SK-N-SH (cell line): ENCODE measurements at regions not wholly inside any gene's neighbourhood (a gene's known extent, or its start where the extent isn't known, plus 50 kb on each side); places are given as distances from the start of the nearest gene placed in this dataset.

ENCODE experiments used
- CTCF ChIA-PET: fragments of 300-600, 350-600 bp; formaldehyde crosslinking; extraction: SDS; loops from one replicate; lab custom pipeline; 2021; lab: Yijun Ruan, JAX
- POLR2A ChIA-PET: fragments of 350-600 bp; sonication (Branson Sonifier 250); formaldehyde crosslinking; extraction: SDS; loops from one replicate; lab custom pipeline; 2020; ENCODE audit warnings: antibody characterized with exemption, inconsistent platforms; lab: Yijun Ruan, JAX
- DNase-seq: peaks from one replicate; pipeline ENCODE4 v3.0.0; 2012
- H2AFZ ChIP-seq: fragments of 200-600 bp; sonication (generic); 2 replicates; pipeline ENCODE4 v1.8.1; 2016; ENCODE audit warnings: antibody characterized with exemption, mild to moderate bottlenecking, low read depth
- H3F3A ChIP-seq: fragments of 200-600 bp; sonication (generic); replicated peaks from 2 replicates; pipeline ENCODE3; 2016; ENCODE audit warnings: antibody characterized with exemption, mild to moderate bottlenecking; ENCODE audit not compliant: insufficient read depth
- H3K27ac ChIP-seq, 2 experiments: fragments of 200-500 bp in 1 of 2; fragments of 200-600 bp in 1 of 2; sonication (Bioruptor generic) in 1 of 2; sonication (generic), shearing (Covaris generic) in 1 of 2; 2 replicates each; pipeline versions ENCODE4 v1.5.1 to v1.6.1; 2014 to 2016; ENCODE audit warnings: low read depth in 2 of 2, inconsistent platforms in 1 of 2, low read length in 1 of 2, mild to moderate bottlenecking in 1 of 2, mixed read lengths in 1 of 2
- H3K27me3 ChIP-seq: fragments of 200-600 bp; sonication (generic), shearing (Covaris generic); 2 replicates; pipeline ENCODE4 v1.6.1; 2016; ENCODE audit warnings: mixed run types; ENCODE audit not compliant: insufficient read depth
- H3K36me3 ChIP-seq, 2 experiments: fragments of 200-500 bp in 1 of 2; fragments of 200-600 bp in 1 of 2; sonication (Bioruptor generic) in 1 of 2; sonication (generic) in 1 of 2; replicated peaks in 1 of 2; 2 replicates each; pipeline versions ENCODE3 to v1.5.1; 2014 to 2016; ENCODE audit warnings: low read length in 1 of 2, mild to moderate bottlenecking in 1 of 2; ENCODE audit not compliant: insufficient read depth in 2 of 2, control insufficient read depth in 1 of 2
- H3K4me1 ChIP-seq, 2 experiments: fragments of 200-500 bp in 1 of 2; fragments of 200-600 bp in 1 of 2; sonication (Bioruptor generic) in 1 of 2; sonication (generic), shearing (Covaris generic) in 1 of 2; 2 replicates each; pipeline versions ENCODE4 v1.5.1 to v1.6.1; 2014 to 2016; ENCODE audit warnings: low read depth in 1 of 2, low read length in 1 of 2, mixed run types in 1 of 2; ENCODE audit not compliant: insufficient read depth in 2 of 2, control insufficient read depth in 1 of 2
- H3K4me2 ChIP-seq: fragments of 200-600 bp; sonication (generic), shearing (Covaris generic); 2 replicates; pipeline ENCODE4 v1.6.1; 2017; ENCODE audit warnings: mixed run types
- H3K4me3 ChIP-seq, 2 experiments: fragments of 200-500 bp in 1 of 2; fragments of 200-600 bp in 1 of 2; sonication (Bioruptor generic) in 1 of 2; sonication (generic), shearing (Covaris generic) in 1 of 2; 2 replicates each; pipeline versions ENCODE4 v1.5.1 to v1.8.1; 2014 to 2016; ENCODE audit warnings: low read depth in 2 of 2, inconsistent platforms in 1 of 2, low read length in 1 of 2, mild to moderate bottlenecking in 1 of 2, mixed read lengths in 1 of 2, moderate library complexity in 1 of 2
- H3K79me2 ChIP-seq: fragments of 200-600 bp; sonication (generic); 2 replicates; pipeline ENCODE4 v1.8.1; 2017; ENCODE audit warnings: mild to moderate bottlenecking; ENCODE audit not compliant: insufficient read depth
- H3K9ac ChIP-seq: fragments of 200-600 bp; sonication (generic); 2 replicates; pipeline ENCODE4 v1.6.1; 2017; ENCODE audit warnings: mixed run types
- H3K9me2 ChIP-seq: fragments of 200-600 bp; sonication (generic); 2 replicates; pipeline ENCODE4 v1.6.1; 2017; ENCODE audit warnings: mixed run types
- H3K9me3 ChIP-seq: fragments of 200-600 bp; sonication (generic); 2 replicates; pipeline ENCODE4 v1.6.1; 2017; ENCODE audit warnings: mixed run types, mild to moderate bottlenecking, moderate library complexity
- H4K20me1 ChIP-seq: fragments of 200-600 bp; sonication (generic); 2 replicates; pipeline ENCODE4 v1.6.1; 2017; ENCODE audit warnings: mild to moderate bottlenecking, mixed run types; ENCODE audit not compliant: insufficient read depth
- CHD2 ChIP-seq: fragments of 150-350 bp; IDR thresholded peaks from 2 replicates; pipeline ENCODE4 v1.6.1; 2018; ENCODE audit warnings: low read length; ENCODE audit not compliant: partially characterized antibody
- CTCF ChIP-seq: fragments of 200-600 bp; sonication (generic); IDR thresholded peaks from 2 replicates; pipeline ENCODE4 v1.6.1; 2017; ENCODE audit warnings: antibody characterized with exemption, mild to moderate bottlenecking, moderate library complexity
- ELF1 ChIP-seq: IDR thresholded peaks from 2 replicates; pipeline ENCODE4 v1.4.0; 2012
- EP300 ChIP-seq, 2 experiments: IDR thresholded peaks; 2 replicates each; pipeline versions ENCODE4 v1.4.0 to v1.6.1; 2012; ENCODE audit warnings: borderline replicate concordance in 1 of 2, low read depth in 1 of 2, low read length in 1 of 2
- FOSL2 ChIP-seq: IDR thresholded peaks from 2 replicates; pipeline ENCODE4 v1.4.0; 2012; ENCODE audit warnings: low read depth, mild to moderate bottlenecking, moderate library complexity, borderline replicate concordance
- FOXM1 ChIP-seq: IDR thresholded peaks from 2 replicates; pipeline ENCODE4 v1.4.0; 2012; ENCODE audit warnings: low read depth, mild to moderate bottlenecking
- MEF2A ChIP-seq: IDR thresholded peaks from 2 replicates; pipeline ENCODE4 v1.4.0; 2012; ENCODE audit warnings: low read depth, borderline replicate concordance
- POLR2AphosphoS5 ChIP-seq: IDR thresholded peaks from 2 replicates; pipeline ENCODE4 v1.6.1; 2012; ENCODE audit warnings: low read depth, low read length
- RAD21 ChIP-seq: IDR thresholded peaks from 2 replicates; pipeline ENCODE4 v1.6.1; 2012; ENCODE audit warnings: mild to moderate bottlenecking, low read length
- RCOR1 ChIP-seq: fragments of 150-350 bp; IDR thresholded peaks from 2 replicates; pipeline ENCODE4 v1.6.1; 2017; ENCODE audit warnings: antibody characterized with exemption, low read length
- RXRA ChIP-seq: IDR thresholded peaks from 2 replicates; pipeline ENCODE4 v1.4.0; 2012; ENCODE audit warnings: low read depth, mild to moderate bottlenecking, borderline replicate concordance
- SIN3A ChIP-seq: IDR thresholded peaks from 2 replicates; pipeline ENCODE4 v1.6.1; 2012; ENCODE audit warnings: low read depth, mild to moderate bottlenecking, low read length, moderate library complexity, borderline replicate concordance
- SMC3 ChIP-seq: IDR thresholded peaks from 2 replicates; pipeline ENCODE4 v1.6.1; 2012; ENCODE audit warnings: low read depth, low read length, improper control_type of control experiment
- USF1 ChIP-seq: IDR thresholded peaks from 2 replicates; pipeline ENCODE4 v1.4.0; 2012; ENCODE audit warnings: low read depth, borderline replicate concordance
- WGBS: methylation state at CpG from one replicate; pipeline ENCODE4 v1.1.6; 2017; ENCODE audit warnings: low lambda C conversion rate; 5-methylcytosine and 5-hydroxymethylcytosine counted together
- TF ChIP-seq, protein P1 (sequence below): IDR thresholded peaks from 2 replicates; pipeline ENCODE4 v1.6.1; 2012; ENCODE audit warnings: mild to moderate bottlenecking, low read depth, low read length, moderate library complexity
- TF ChIP-seq, protein P2 (sequence below): fragments of 150-350 bp; IDR thresholded peaks from 2 replicates; pipeline ENCODE4 v1.6.1; 2016; ENCODE audit warnings: mild to moderate bottlenecking, low read depth, low read length
- TF ChIP-seq, protein P3 (sequence below): fragments of 150-350 bp; IDR thresholded peaks from 2 replicates; pipeline ENCODE4 v1.6.1; 2017; ENCODE audit warnings: antibody characterized with exemption, low read length, low read depth, borderline replicate concordance
- TF ChIP-seq, protein P4 (sequence below): IDR thresholded peaks from 2 replicates; pipeline ENCODE4 v1.4.0; 2012; ENCODE audit warnings: low read depth, borderline replicate concordance

DNA sequence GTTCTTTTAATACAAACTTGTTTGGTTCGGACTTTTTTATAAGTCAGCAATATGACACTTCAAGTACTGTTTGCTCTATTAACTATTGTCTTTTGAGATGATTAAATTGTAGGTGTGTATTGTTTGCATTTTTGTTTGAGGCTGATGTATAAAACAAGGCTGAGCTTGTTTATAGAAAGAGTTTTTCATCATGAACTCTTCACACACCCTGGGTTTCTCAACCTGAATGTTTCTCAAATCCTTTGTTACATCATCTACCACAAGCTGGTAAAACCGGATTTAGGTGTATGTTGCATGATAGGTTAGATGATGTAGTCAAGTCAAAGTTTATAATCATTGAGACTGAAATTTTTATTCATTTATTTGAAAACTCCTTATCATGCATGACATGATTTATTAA, 335.2 kb upstream of the LRATD1 start (continued):
- TF ChIP-seq, protein P1, sequence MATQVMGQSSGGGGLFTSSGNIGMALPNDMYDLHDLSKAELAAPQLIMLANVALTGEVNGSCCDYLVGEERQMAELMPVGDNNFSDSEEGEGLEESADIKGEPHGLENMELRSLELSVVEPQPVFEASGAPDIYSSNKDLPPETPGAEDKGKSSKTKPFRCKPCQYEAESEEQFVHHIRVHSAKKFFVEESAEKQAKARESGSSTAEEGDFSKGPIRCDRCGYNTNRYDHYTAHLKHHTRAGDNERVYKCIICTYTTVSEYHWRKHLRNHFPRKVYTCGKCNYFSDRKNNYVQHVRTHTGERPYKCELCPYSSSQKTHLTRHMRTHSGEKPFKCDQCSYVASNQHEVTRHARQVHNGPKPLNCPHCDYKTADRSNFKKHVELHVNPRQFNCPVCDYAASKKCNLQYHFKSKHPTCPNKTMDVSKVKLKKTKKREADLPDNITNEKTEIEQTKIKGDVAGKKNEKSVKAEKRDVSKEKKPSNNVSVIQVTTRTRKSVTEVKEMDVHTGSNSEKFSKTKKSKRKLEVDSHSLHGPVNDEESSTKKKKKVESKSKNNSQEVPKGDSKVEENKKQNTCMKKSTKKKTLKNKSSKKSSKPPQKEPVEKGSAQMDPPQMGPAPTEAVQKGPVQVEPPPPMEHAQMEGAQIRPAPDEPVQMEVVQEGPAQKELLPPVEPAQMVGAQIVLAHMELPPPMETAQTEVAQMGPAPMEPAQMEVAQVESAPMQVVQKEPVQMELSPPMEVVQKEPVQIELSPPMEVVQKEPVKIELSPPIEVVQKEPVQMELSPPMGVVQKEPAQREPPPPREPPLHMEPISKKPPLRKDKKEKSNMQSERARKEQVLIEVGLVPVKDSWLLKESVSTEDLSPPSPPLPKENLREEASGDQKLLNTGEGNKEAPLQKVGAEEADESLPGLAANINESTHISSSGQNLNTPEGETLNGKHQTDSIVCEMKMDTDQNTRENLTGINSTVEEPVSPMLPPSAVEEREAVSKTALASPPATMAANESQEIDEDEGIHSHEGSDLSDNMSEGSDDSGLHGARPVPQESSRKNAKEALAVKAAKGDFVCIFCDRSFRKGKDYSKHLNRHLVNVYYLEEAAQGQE: no peak
- TF ChIP-seq USF1: no peak
- no peak for TF ChIP-seq POLR2AphosphoS5
- TF ChIP-seq MEF2A: no peak
- TF ChIP-seq SMC3: no peak
- TF ChIP-seq RAD21: no peak
- no peak for TF ChIP-seq RXRA
- TF ChIP-seq EP300 (IDR thresholded peaks at IDR 0.05; ENCODE audit: borderline replicate concordance in 1 of 2, low read depth in 1 of 2, low read length in 1 of 2): no peak
- no peak for TF ChIP-seq CHD2

DNA sequence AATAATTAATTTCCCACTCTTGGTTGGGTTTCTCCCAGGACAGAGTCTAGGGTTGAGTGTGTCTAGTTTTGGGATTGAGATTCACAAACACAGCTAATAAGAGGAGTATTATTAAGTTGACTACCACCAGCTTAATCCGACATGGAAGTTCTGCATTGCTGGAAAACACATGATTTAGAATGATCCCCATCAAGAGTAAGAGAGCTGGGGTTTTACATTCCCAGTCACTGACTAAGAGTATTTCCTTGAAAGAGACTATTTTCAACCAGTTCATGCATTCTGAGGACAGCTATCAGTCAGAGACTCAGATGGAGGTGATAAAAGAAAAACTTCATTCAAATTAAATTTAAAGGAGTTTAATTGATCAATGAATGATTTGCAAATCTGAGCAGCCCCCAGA, 334.6 kb upstream of the LRATD1 start:
- no peak for DNase-seq
- H3K4me1 ChIP-seq: peaks cover 0 to 9% of the 10 kb centered on the region in 2 experiments; a peak in 2 of 4 replicates
- H3K36me3 ChIP-seq: no peaks in the 10 kb centered on the region
- H3K27me3 ChIP-seq: no peaks in the 10 kb centered on the region
- H3K9me3 ChIP-seq: no peaks in the 10 kb centered on the region
- H3K9ac ChIP-seq: no peak overlapping the region
- no peaks in the 10 kb centered on the region for H3F3A ChIP-seq
- no peak overlapping the region for H3K4me2 ChIP-seq
- CTCF ChIA-PET: no interaction called here
- H4K20me1 ChIP-seq: no peaks in the 10 kb centered on the region
- no peaks in the 10 kb centered on the region for H3K9me2 ChIP-seq
- POLR2A ChIA-PET: no interaction called here
- no peak overlapping the region for H3K27ac ChIP-seq
- WGBS: 20% methylated on average over 1 of the region's 1 CpG
- no peak overlapping the region for H3K4me3 ChIP-seq
- TF ChIP-seq CHD2 (no peak), CTCF (no peak), FOSL2 (no peak), SIN3A (no peak), SMC3 (no peak), ELF1 (no peak), RCOR1 (no peak), EP300 (IDR thresholded peaks at IDR 0.05; ENCODE audit: borderline replicate concordance in 1 of 2, low read depth in 1 of 2, low read length in 1 of 2) (no peak), FOXM1 (no peak)
- TF ChIP-seq, protein P2, sequence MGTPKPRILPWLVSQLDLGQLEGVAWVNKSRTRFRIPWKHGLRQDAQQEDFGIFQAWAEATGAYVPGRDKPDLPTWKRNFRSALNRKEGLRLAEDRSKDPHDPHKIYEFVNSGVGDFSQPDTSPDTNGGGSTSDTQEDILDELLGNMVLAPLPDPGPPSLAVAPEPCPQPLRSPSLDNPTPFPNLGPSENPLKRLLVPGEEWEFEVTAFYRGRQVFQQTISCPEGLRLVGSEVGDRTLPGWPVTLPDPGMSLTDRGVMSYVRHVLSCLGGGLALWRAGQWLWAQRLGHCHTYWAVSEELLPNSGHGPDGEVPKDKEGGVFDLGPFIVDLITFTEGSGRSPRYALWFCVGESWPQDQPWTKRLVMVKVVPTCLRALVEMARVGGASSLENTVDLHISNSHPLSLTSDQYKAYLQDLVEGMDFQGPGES: no peak
- TF ChIP-seq, protein P3, sequence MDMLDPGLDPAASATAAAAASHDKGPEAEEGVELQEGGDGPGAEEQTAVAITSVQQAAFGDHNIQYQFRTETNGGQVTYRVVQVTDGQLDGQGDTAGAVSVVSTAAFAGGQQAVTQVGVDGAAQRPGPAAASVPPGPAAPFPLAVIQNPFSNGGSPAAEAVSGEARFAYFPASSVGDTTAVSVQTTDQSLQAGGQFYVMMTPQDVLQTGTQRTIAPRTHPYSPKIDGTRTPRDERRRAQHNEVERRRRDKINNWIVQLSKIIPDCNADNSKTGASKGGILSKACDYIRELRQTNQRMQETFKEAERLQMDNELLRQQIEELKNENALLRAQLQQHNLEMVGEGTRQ: no peak
- TF ChIP-seq, protein P4, sequence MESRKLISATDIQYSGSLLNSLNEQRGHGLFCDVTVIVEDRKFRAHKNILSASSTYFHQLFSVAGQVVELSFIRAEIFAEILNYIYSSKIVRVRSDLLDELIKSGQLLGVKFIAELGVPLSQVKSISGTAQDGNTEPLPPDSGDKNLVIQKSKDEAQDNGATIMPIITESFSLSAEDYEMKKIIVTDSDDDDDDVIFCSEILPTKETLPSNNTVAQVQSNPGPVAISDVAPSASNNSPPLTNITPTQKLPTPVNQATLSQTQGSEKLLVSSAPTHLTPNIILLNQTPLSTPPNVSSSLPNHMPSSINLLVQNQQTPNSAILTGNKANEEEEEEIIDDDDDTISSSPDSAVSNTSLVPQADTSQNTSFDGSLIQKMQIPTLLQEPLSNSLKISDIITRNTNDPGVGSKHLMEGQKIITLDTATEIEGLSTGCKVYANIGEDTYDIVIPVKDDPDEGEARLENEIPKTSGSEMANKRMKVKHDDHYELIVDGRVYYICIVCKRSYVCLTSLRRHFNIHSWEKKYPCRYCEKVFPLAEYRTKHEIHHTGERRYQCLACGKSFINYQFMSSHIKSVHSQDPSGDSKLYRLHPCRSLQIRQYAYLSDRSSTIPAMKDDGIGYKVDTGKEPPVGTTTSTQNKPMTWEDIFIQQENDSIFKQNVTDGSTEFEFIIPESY: no peak
- TF ChIP-seq, all 33 proteins: peak for 0
- H2AFZ ChIP-seq: no peak overlapping the region
- H3K79me2 ChIP-seq: no peaks in the 10 kb centered on the region
